WTC11 (cell line): ENCODE measurements at regions not wholly inside any gene's neighbourhood (a gene's known extent, or its start where the extent isn't known, plus 50 kb on each side); places are given as distances from the start of the nearest gene placed in this dataset.

ENCODE experiments used
- CREB1 ChIP-seq: sonication (generic); formaldehyde crosslinking; IDR thresholded peaks from 2 replicates; pipeline ENCODE4 v1.8.0; 2023; ENCODE audit warnings: mild to moderate bottlenecking, missing genetic modification reagents
- KAT7 ChIP-seq: sonication (generic); formaldehyde crosslinking; IDR thresholded peaks from 2 replicates; pipeline ENCODE4 v1.8.1; 2023; ENCODE audit warnings: missing genetic modification reagents, mild to moderate bottlenecking, borderline replicate concordance
- TF ChIP-seq, protein P1 (sequence below): sonication (generic); formaldehyde crosslinking; conservative IDR thresholded peaks from 2 replicates; pipeline ENCODE4 v1.8.1; 2022; ENCODE audit warnings: mild to moderate bottlenecking, missing genetic modification reagents

DNA sequence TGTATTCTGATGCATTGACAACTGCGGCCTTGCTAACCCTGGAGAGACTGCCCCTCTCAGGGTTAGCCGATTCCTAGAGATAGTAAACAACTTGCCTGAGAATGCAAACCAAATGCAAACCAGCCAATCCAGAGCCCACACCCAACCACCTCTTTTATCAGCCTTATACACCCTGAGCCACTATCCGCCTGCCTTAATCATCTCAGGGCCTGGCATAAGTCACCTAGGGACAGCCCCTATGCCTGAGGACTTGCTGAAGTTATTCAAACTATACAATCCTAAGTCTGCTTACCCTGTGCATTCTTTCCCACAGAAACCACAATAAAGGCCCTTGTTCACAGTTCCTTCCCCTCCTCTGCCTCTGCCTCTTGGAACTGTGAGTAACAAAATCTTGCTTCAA lies 177.2 kb downstream of the KCNA5 start:
- TF ChIP-seq, protein P1, sequence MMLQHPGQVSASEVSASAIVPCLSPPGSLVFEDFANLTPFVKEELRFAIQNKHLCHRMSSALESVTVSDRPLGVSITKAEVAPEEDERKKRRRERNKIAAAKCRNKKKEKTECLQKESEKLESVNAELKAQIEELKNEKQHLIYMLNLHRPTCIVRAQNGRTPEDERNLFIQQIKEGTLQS (CRISPR knock-in tag): no peak
- TF ChIP-seq CREB1 (CRISPR knock-in tag): no peak
- TF ChIP-seq KAT7 (CRISPR knock-in tag): no peak
